A673 (cell line): ENCODE measurements at regions not wholly inside any gene's neighbourhood (a gene's known extent, or its start where the extent isn't known, plus 50 kb on each side); places are given as distances from the start of the nearest gene placed in this dataset.

Source experiments
- BruUV-seq: library from RNA; stranded (reverse); fragments of 400-500 nt; replicated peaks from 2 replicates; lab custom pipeline; 2021; lab: Mats Ljungman, UMichigan
- CTCF ChIA-PET: fragments of 300-600 bp; sonication (Branson Sonifier 250); formaldehyde crosslinking; loops from one replicate; lab custom pipeline; 2022; ENCODE audit warnings: antibody characterized with exemption; lab: Charles Lee
- POLR2A ChIA-PET: fragments of 300-600 bp; sonication (Branson Sonifier 250); formaldehyde crosslinking; loops from one replicate; lab custom pipeline; 2022; ENCODE audit warnings: antibody characterized with exemption; ENCODE audit not compliant: low non-redundant PET; lab: Charles Lee
- DNase-seq: peaks from one replicate; pipeline ENCODE4 v3.0.0-alpha.2; 2015; ENCODE audit warnings: low spot score
- H3K27ac ChIP-seq: fragments of 200-600 bp; sonication (generic); 2 replicates; pipeline ENCODE4 v1.5.1; 2016; ENCODE audit warnings: mixed run types, low read depth, mild to moderate bottlenecking, mixed read lengths, antibody characterized with exemption, low read length; ENCODE audit not compliant: poor library complexity, severe bottlenecking
- H3K27me3 ChIP-seq: fragments of 200-600 bp; sonication (generic); replicated peaks from 2 replicates; pipeline ENCODE4 v1.6.1; 2017; ENCODE audit warnings: mixed run types, low read depth, mild to moderate bottlenecking, mixed read lengths, antibody characterized with exemption, low read length; ENCODE audit not compliant: insufficient read depth, poor library complexity
- H3K36me3 ChIP-seq: fragments of 200-600 bp; sonication (generic); 2 replicates; pipeline ENCODE4 v1.6.1; 2016; ENCODE audit warnings: mixed run types, mild to moderate bottlenecking, mixed read lengths, antibody characterized with exemption, low read length; ENCODE audit not compliant: insufficient read depth, poor library complexity, severe bottlenecking
- H3K4me1 ChIP-seq: fragments of 200-600 bp; sonication (generic); 2 replicates; pipeline ENCODE4 v1.6.1; 2017; ENCODE audit warnings: mixed run types, mild to moderate bottlenecking, mixed read lengths, antibody characterized with exemption, low read length; ENCODE audit not compliant: insufficient read depth, poor library complexity, severe bottlenecking
- H3K4me3 ChIP-seq: fragments of 200-600 bp; sonication (generic); 2 replicates; pipeline ENCODE4 v1.5.1; 2016; ENCODE audit warnings: low read depth, mixed run types, mild to moderate bottlenecking, mixed read lengths, low read length; ENCODE audit not compliant: poor library complexity, severe bottlenecking
- H3K9me3 ChIP-seq: fragments of 200-600 bp; sonication (generic); 2 replicates; pipeline ENCODE4 v1.6.1; 2016; ENCODE audit warnings: mixed run types, low read depth, mild to moderate bottlenecking, mixed read lengths, antibody characterized with exemption, low read length; ENCODE audit not compliant: poor library complexity, severe bottlenecking
- EZH2 ChIP-seq: fragments of 200-600 bp; sonication (generic); IDR thresholded peaks from 2 replicates; pipeline ENCODE4 v1.6.1; 2017; ENCODE audit warnings: borderline replicate concordance, low read depth, mild to moderate bottlenecking, mixed read lengths, antibody characterized with exemption, low read length; ENCODE audit not compliant: poor library complexity, severe bottlenecking
- intact Hi-C: fragments of 100-400 bp; cut with micrococcal nuclease; formaldehyde crosslinking; loops from one replicate; pipeline ENCODE4 v1.10.0; 2022; ENCODE audit not compliant: unreplicated experiment
- TF ChIP-seq, protein P1 (sequence below): fragments of 300-800, 200-600 bp; sonication (generic); conservative IDR thresholded peaks from 2 replicates; pipeline ENCODE4 v1.5.1; 2017; ENCODE audit warnings: low read depth, mild to moderate bottlenecking, antibody characterized with exemption, low read length, moderate library complexity, mixed read lengths

DNA sequence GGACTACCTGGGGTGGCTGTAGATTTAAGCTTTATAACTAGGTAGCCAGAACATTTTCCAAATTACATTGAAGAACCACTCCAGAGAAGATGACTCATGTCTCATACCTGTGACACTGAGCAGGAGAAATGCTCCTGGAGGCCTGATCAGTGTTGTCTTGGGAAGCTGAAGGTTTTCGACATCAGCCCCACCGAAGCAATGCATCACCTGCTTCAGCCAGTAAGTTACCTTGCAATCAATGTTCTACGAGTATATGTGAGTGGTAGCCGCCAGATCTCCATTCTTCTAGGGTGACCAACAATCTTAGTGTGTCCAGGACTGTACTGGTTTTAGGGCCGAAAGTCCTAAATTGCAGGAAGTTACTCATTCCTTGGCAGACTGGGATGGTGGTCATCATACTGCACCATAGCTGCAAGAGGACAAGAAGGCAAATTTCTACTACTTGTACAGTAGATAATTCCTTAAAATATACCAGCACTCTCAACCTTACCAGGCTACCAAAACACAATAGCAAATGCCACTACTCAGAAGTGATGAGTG lies 109.3 kb upstream of the LINC00305 start:
- TF ChIP-seq, protein P1, sequence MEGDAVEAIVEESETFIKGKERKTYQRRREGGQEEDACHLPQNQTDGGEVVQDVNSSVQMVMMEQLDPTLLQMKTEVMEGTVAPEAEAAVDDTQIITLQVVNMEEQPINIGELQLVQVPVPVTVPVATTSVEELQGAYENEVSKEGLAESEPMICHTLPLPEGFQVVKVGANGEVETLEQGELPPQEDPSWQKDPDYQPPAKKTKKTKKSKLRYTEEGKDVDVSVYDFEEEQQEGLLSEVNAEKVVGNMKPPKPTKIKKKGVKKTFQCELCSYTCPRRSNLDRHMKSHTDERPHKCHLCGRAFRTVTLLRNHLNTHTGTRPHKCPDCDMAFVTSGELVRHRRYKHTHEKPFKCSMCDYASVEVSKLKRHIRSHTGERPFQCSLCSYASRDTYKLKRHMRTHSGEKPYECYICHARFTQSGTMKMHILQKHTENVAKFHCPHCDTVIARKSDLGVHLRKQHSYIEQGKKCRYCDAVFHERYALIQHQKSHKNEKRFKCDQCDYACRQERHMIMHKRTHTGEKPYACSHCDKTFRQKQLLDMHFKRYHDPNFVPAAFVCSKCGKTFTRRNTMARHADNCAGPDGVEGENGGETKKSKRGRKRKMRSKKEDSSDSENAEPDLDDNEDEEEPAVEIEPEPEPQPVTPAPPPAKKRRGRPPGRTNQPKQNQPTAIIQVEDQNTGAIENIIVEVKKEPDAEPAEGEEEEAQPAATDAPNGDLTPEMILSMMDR: no peak
- TF ChIP-seq EZH2: no peak
- Histone ChIP-seq H3K4me1 (no peaks in the 10 kb centered on the region), H3K9me3 (no peaks in the 10 kb centered on the region), H3K27ac (no peak overlapping the region), H3K27me3 (no peaks in the 10 kb centered on the region), H3K36me3 (no peaks in the 10 kb centered on the region), H3K4me3 (no peak overlapping the region)
- no peak for DNase-seq
- ChIA-PET POLR2A (no interaction called here), CTCF (no interaction called here)
- no TSS peak for BruUV-seq
- intact Hi-C loops: no loop called here

DNA sequence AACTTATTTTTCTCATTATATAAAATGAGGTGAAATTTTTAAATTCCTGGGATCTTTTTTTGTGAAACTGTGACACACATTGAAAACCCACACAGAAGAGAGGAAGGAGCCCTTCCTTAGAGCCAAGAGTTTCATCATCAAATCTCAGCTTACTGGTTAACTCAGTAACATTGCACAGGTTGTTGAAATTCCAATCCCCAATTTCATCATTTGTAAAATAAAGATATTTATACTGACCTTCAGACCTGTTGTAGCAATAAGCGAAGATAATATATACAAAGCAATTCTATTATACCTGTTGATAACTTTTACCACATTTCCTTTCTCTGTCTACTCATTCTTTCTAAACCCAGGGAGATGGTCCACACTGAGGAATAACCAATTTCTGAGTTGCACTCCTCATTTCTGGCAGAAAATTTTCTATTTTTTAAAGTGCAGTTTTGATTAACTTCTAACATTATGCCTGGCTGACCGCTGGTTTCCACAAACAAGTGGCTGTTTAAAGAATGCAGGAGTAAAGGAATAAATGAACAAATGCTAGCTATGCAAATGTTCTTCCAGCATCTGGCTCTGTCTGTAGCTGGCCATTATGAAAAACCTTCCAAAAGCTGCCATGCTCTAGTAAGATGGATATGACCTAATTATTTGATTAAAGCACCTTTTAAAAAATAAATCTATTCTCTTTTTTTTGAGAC lies 105.7 kb upstream of the LINC00305 start:
- intact Hi-C loops: no loop called here
- no TSS peak for BruUV-seq
- POLR2A ChIA-PET: no interaction called here
- H3K9me3 ChIP-seq: no peaks in the 10 kb centered on the region
- no peak overlapping the region for H3K4me3 ChIP-seq
- H3K27me3 ChIP-seq: no peaks in the 10 kb centered on the region
- DNase-seq: no peak
- H3K36me3 ChIP-seq: no peaks in the 10 kb centered on the region
- no peaks in the 10 kb centered on the region for H3K4me1 ChIP-seq
- no peak for TF ChIP-seq EZH2
- TF ChIP-seq, protein P1: no peak
- H3K27ac ChIP-seq: no peak overlapping the region
- CTCF ChIA-PET: no interaction called here

DNA sequence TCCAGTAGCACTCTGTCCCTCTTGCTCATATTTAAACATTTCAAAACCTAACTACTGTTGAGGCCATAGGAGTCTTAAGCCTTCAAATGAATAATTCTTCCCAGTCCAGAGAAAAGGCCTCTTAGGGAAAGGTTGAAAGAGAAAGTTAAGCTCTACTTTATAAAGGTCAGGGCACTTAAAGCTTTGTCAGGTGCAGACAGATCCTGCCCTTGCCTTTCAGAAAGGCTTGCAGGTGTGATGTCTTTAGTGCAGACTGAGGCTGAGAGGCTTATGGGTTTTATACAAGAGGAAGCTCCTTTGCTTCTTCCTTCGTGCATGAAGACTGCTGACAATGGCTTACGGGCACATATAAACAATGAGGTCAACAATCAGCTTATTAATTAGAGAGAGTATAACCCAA lies 105.0 kb upstream of the LINC00305 start:
- H3K27ac ChIP-seq: no peak overlapping the region
- H3K4me3 ChIP-seq: no peak overlapping the region
- H3K27me3 ChIP-seq: no peaks in the 10 kb centered on the region
- H3K9me3 ChIP-seq: no peaks in the 10 kb centered on the region
- no peaks in the 10 kb centered on the region for H3K36me3 ChIP-seq
- ChIA-PET CTCF (no interaction called here), POLR2A (no interaction called here)
- H3K4me1 ChIP-seq: no peaks in the 10 kb centered on the region
- intact Hi-C loops: no loop called here
- DNase-seq: no peak
- TF ChIP-seq, protein P1: no peak
- no peak for TF ChIP-seq EZH2
- BruUV-seq: no TSS peak
